Occipital lobe (tissue), 1 donor: ENCODE measurements at regions not wholly inside any gene's neighbourhood (a gene's known extent, or its start where the extent isn't known, plus 50 kb on each side); places are given as distances from the start of the nearest gene placed in this dataset.

Source experiments
- DNase-seq: peaks from one replicate; lab custom pipeline; 2025; lab: John Stamatoyannopoulos, UW

- no peak for DNase-seq
Observed at GRCh38 chr9:113781381-113781780, 94.7 kb upstream of the ZNF618 start.

GRCh38 chr9:113781896-113782295 lies 94.2 kb upstream of the ZNF618 start:
- DNase-seq = no peak

GRCh38 chr9:113783475-113783874 lies 92.6 kb upstream of the ZNF618 start:
- DNase-seq = no peak

DNA sequence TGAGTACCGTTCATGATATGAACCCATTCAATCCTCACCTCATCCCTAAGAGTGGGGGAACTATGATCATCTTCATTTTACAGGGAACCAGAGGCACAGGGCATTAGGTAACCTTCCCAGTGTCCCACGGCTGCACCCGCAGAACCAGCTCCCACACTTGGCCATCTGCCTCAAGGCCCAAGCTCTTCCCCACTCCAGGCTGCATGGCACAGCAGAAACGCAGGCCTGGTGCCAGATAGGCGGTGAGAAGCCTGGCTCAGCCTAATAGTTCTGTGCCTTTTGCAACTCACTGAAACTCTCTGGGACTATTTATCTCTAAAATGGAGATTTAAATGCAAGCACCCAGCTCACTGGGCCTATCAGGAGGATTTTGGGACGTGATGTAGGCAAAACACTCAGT lies 90.8 kb upstream of the ZNF618 start:
- no peak for DNase-seq

GRCh38 chr9:113786071-113786470 lies 90.0 kb upstream of the ZNF618 start:
- no peak for DNase-seq

- DNase-seq = no peak
Observed at GRCh38 chr9:113787871-113788270, 88.2 kb upstream of the ZNF618 start.

DNA sequence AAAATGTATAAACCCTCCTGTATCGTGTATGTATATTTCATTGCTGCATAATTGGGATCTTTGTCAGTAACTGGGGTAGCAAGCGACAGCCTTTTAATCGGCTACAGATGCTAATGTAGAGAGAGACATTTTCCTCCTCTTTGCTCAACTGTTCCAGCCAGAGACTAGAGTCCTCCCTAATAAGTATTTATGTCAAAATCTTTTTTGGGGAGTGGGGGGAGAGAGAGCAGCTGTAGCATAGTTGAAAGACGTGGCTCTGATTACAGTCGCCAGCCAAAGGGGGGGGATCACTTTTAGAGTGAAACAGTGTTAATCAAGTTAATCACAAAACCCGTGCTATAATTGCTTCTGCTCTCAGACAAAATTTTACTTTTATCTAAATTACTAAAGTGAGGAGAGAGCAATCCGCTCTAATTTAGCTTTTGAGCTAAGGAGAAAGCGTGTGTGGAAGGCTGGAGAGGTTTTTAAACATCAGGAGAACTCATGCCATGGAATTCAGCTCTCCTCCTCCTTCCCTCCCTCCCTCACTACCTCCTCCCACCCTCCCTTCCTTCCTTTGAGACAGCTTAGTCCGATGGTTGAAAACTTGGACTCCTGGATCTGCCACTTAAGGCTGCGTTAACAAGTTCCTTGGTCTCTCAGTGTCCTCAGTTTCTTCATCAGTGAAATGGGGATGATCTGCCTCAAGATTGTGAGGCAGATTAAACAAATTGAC lies 87.3 kb upstream of the ZNF618 start:
- DNase-seq = no peak

DNA sequence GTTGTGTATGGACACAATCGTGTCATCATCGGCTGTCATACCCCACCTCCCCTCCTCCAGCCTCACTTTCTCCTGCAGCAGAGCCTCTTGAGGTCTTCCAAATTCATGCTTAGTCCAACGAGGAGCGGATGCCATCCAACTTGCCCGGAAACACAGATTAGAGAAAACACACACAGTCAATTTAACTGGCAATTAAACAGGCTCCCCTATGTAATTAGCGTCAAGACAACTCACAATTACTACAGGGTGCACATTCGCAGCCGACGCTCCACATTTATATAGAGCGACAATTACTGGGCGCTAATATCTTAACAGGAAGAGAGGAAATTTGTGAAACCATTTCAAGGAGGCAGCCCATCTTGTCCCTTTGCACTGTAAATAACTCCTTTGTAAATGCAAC lies 86.0 kb upstream of the ZNF618 start:
- DNase-seq = no peak

DNA sequence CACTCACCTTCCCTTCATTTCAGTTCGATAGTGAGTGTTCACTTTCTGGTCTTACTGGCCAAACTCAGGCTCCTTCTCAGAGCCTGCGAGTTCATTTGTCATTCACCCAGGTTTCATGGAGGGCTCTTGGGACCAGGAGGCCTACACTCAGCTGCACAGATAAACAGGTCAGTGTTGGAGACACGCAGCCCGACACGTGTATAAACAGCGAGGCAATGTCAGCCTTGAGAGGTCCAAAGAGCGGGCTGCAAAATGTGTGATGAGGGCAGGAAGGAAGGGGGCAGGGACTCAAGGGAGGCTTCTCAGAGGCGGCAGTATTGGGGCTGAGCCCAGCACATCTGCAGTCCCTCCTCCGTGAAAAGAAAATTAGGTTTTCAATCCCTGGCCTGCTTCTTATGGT lies 82.6 kb upstream of the ZNF618 start:
- DNase-seq = no peak

- no peak for DNase-seq
Observed at GRCh38 chr9:113794721-113795120, 81.4 kb upstream of the ZNF618 start.

GRCh38 chr9:113795811-113796392 lies 80.2 kb upstream of the ZNF618 start:
- no peak for DNase-seq

- DNase-seq = no peak
Observed at GRCh38 chr9:113796646-113797426, 79.3 kb upstream of the ZNF618 start.

GRCh38 chr9:113798062-113799030 lies 77.8 kb upstream of the ZNF618 start:
- no peak for DNase-seq

GRCh38 chr9:113800276-113800675 lies 75.8 kb upstream of the ZNF618 start:
- DNase-seq = no peak

DNA sequence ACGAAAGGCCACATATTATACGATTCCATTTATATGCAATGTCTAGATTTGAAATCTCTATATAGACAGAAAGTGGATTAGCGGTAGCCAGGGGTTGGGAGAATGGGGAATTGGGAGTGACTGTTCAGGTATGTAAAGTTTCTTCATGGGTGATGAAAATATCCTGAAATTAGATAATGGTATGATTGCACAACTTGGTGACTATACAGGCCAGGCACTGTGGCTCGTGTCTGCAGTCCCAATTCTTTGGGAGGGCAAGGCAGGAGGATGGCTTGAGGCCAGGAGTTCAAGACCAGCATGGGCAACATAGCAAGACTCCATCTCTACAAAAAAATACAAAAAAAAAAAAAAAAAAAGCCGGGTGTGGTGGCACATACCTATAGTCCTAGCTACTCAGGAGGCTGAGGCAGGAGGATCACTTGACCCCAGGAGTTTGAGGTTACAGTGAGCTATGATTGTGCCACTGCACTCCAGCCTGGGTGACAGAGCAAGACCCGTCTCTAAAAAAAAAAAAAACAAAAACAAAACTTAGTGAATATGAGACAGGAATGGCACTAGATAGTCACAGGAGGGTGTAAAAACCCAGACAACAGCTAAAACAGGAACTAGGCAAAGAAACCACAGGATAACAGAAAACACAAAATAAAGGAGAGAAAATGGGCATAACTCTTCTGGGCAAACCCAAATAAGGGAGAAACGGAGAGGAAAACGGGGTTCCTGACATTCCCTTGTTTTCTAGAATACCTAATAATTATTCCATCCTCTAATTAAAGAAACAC lies 72.1 kb upstream of the ZNF618 start:
- DNase-seq = no peak

DNA sequence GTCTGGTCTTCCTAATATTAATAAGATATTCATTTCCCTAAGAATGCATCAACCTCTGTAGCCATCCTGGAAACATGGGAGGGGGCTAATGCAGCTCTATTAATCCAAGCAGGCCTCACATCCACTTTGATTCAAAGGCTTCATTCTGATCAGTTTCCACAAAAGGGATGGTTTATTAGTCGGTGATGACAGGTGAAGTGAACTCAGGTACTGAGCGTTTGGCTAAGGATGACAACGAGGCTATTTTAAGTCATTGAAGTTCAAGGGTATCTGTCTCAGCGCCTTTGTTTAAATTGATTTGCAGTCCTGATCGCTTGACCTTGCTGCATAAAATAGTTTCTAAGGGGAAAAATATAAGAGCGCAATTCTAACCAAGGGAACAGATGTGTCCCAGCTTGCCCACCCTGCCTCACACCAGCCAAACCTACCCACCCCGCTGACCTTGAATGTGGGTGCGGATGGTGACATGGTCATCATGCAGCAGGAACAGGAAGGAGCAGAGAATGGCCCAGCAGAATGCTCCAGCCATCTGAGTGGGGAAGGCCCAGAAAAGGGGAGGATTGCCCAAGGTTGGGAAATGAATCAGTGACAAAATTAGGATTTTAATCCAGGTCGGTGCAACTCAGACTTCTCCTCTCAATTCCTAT lies 70.5 kb upstream of the ZNF618 start:
- DNase-seq = no peak

DNA sequence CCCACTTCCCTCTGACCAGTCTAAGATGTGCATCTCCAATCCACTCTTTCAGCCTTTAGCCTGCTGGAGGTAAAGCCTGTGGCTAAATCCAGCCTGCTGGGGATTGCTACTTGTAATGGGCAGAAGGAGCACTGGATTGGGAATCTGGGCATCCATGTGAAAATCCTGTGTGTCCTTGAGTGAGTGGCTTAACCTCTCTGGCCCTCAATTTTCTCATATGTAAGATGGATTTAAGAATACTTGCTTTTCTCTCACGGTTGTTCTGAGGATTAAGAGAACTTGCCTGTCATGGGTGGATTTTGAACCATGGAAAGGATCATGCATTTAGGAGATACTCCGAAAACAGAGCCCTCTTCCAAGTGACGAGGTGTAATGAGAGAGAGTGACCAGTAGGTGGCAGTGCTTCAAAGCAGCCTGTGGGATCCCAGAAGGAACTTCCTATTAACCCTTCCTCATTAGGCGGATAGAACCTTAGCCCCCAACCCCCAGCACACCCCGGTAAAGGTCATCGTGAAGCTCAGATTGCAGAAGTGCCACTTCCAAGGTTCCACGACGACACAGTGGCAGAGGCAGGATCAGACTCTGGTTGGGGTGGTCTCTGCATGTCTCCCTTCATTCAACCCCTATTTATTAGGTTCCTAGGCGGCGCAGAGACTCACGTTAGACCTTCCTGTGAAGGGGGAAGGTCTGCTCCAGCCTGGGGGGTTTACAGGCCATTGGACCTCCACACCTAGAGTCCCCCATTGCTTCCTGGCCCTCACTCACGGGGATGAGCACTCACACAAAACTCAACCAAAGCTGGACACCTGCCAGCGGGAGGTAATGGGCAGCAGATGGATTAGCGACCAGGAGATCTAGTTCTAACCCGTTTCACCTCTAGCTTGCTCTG lies 68.7 kb upstream of the ZNF618 start:
- DNase-seq = no peak

DNA sequence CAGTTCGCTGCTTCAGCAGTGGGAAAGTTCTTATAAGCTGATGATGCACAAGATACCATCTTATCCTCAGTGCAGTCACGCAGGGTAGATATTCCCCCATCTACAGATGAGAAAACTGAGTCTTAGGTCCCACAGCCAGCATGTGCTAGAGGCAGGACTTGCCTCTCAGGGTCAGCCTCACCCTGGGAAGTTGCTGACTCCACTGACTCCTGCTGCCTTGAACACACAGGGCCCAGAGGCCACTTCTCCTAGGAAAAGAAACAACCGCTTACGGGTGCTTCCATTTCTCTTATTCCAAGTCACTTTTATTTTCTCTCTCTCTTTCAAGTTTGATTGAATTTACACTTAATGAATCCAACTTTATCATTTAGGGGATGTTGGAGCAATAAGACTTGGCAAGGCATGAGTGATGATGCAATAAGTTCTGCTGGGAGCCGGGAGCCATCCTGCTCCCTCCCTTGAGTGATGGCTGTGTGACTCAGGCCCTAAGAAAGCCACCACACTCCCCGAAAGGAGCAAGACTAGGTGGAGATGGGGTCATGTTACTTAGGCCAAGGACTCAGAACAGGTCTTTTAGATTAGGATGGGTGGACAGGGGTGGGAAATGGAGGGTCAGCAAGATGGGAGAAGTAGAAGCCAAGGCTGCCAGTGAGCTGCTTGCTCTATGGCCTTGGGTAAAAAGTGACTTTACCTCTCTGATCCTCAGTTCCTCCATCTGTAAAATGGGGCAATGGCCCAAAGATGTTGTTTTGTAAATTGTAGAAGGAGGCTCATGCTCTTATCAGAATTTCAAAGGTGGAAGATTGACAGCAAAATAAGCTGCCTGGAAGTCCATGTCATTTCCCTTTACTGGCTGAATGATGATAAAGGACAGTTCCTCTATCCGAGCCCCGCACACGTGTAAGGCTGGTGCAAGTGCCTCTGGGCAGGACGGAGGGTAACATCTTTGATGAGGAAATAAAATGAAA lies 67.4 kb upstream of the ZNF618 start:
- DNase-seq = no peak
